ENCODE measurements at regions not wholly inside any gene's neighbourhood (a gene's known extent, or its start where the extent isn't known, plus 50 kb on each side); places are given as distances from the start of the nearest gene placed in this dataset.

GRCh38 chr10:121089434-121089833 lies 238.3 kb downstream of the WDR11 start:
- Histone ChIP-seq H3K27me3 (ENCODE audit: control insufficient read depth in 1 of 2, insufficient read depth in 2 of 2, low read length in 1 of 2) (no peaks in the 10 kb centered on the region), H3K4me1 (ENCODE audit: control insufficient read depth in 1 of 2, insufficient read depth in 2 of 2, low read length in 2 of 2) (no peaks in the 10 kb centered on the region), H3K27ac (ENCODE audit: low read depth in 1 of 2, low read length in 2 of 2) (no peak overlapping the region), H3K4me3 (ENCODE audit: low read length in 2 of 2) (no peak overlapping the region), H3K36me3 (ENCODE audit: control insufficient read depth in 1 of 2, insufficient read depth in 2 of 2, low read length in 1 of 2) (no peaks in the 10 kb centered on the region), H3K9me3 (ENCODE audit: control insufficient read depth, low read length) (no peaks in the 10 kb centered on the region)
- 86 to 93% methylated on average over 3 of the region's 3 CpGs for WGBS, 2 donors
- ATAC-seq (ENCODE audit: low FRiP score) (no peak), DNase-seq (no peak)
- intact Hi-C loops (cut with DNase I) = no loop called here

DNA sequence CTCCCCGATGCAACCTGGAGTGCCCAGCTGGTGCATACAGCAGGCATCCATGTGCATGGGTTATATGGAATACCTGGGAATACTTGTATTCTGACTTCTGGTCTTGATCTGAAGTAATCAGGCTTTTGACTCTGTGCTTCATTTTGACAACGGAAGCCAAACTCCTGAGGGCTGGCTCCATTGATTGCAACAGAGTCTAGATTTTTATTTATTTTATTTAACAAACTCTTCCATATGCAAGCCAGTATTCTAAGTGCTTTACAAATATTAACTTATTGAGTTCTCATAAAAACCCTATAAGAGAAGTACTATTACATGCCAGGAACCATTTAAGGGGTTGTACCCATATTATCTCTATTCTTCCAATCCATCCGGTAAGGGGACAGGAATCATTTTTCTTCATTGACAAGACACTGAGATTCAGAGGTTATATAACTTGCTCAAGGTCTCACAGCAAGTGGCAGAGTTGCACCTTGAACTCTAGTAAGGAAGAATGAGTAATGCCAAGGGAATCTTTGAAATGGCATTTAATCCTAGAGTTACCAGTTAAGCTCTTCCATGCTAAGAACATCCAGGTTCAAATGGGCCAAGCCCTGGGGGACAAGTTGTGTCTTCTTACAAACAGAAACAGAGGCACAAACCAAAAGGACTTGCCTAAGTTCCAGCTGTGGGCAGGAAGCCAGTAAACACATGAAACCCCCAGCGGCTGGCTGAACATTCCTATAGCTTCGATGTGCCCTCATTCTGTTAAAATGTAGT lies 241.0 kb downstream of the WDR11 start:
- ATAC-seq (ENCODE audit: low FRiP score) (no peak), DNase-seq (no peak)
- Histone ChIP-seq H3K4me3 (ENCODE audit: low read length in 2 of 2) (no peak overlapping the region), H3K9me3 (ENCODE audit: control insufficient read depth, low read length) (no peaks in the 10 kb centered on the region), H3K27me3 (ENCODE audit: control insufficient read depth in 1 of 2, insufficient read depth in 2 of 2, low read length in 1 of 2) (no peaks in the 10 kb centered on the region), H3K36me3 (ENCODE audit: control insufficient read depth in 1 of 2, insufficient read depth in 2 of 2, low read length in 1 of 2) (no peaks in the 10 kb centered on the region), H3K4me1 (ENCODE audit: control insufficient read depth in 1 of 2, insufficient read depth in 2 of 2, low read length in 2 of 2) (no peaks in the 10 kb centered on the region), H3K27ac (ENCODE audit: low read depth in 1 of 2, low read length in 2 of 2) (no peak overlapping the region)
- intact Hi-C loops (cut with DNase I) = loop anchor here in 1 of 2 donors (10.0 kb wide), 1 partner anchor 503 kb away; the partner anchor contains the start of gene FGFR2
- WGBS, 2 donors = 67 to 70% methylated on average over 5 of the region's 5 CpGs

- Histone ChIP-seq H3K4me3 (ENCODE audit: low read length in 2 of 2) (no peak overlapping the region), H3K27ac (ENCODE audit: low read depth in 1 of 2, low read length in 2 of 2) (no peak overlapping the region), H3K4me1 (ENCODE audit: control insufficient read depth in 1 of 2, insufficient read depth in 2 of 2, low read length in 2 of 2) (no peaks in the 10 kb centered on the region), H3K9me3 (ENCODE audit: control insufficient read depth, low read length) (no peaks in the 10 kb centered on the region), H3K36me3 (ENCODE audit: control insufficient read depth in 1 of 2, insufficient read depth in 2 of 2, low read length in 1 of 2) (no peaks in the 10 kb centered on the region), H3K27me3 (ENCODE audit: control insufficient read depth in 1 of 2, insufficient read depth in 2 of 2, low read length in 1 of 2) (no peaks in the 10 kb centered on the region)
- no peak for DNase-seq
- intact Hi-C loops (cut with DNase I) = loop anchor here in 1 of 2 donors (10.0 kb wide), 1 partner anchor 502 kb away; the partner anchor contains the start of gene FGFR2
- no peak for ATAC-seq (ENCODE audit: low FRiP score)
- 44 to 58% methylated on average over 1 of the region's 1 CpG for WGBS, 2 donors
Measured at GRCh38 chr10:121092720-121093095, 241.5 kb downstream of the WDR11 start.

DNA sequence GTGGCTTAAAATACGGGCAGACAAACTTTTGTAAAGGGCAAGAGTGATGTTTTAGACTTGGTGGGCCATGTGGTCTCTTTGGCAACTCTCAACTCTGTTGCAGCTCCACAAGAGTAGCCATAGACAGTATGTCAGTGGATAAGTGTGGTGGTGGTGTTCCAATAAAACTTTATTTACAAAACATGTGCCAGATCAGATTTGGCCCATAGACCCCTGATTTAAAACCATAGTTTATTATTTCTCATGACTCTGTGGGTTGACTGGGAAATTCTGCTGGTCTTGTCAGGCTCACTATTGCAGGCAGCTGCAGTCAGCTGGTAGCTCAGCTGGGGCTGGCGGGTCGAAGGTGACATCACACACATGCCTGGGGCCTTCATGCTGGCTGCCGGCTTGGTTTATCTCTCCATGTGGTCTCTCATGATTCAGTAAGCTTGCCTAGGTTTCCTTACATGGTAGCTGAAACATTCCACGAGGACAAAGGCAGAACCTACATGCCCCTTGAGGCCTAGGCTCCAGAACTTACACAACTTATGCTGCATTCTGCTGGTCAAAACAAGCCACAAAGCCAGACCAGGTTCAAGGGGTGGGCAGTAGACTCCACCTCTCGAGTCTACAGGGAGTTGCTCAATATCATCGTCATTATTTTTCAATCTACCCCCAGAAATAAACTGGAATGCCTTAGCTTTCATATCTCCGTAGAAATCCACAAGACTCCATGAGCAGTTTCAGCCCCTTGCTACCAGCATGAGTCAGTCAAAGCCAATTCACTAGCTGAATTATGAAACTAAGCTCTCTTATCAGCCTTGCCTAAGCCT lies 245.7 kb downstream of the WDR11 start:
- no peaks in the 10 kb centered on the region for H3K27me3 ChIP-seq (ENCODE audit: control insufficient read depth in 1 of 2, insufficient read depth in 2 of 2, low read length in 1 of 2)
- no peaks in the 10 kb centered on the region for H3K4me1 ChIP-seq (ENCODE audit: control insufficient read depth in 1 of 2, insufficient read depth in 2 of 2, low read length in 2 of 2)
- no peaks in the 10 kb centered on the region for H3K9me3 ChIP-seq (ENCODE audit: control insufficient read depth, low read length)
- ATAC-seq (ENCODE audit: low FRiP score) (peak; percentile 53), DNase-seq (peak in 1 of 2 donors; percentile 53)
- no peak overlapping the region for H3K27ac ChIP-seq (ENCODE audit: low read depth in 1 of 2, low read length in 2 of 2)
- no peaks in the 10 kb centered on the region for H3K36me3 ChIP-seq (ENCODE audit: control insufficient read depth in 1 of 2, insufficient read depth in 2 of 2, low read length in 1 of 2)
- intact Hi-C loops (cut with DNase I) = loop anchor here in 1 of 2 donors (10.0 kb wide), 1 partner anchor 498 kb away; the partner anchor contains the start of gene FGFR2
- 63 to 64% methylated on average over 8 of the region's 8 CpGs for WGBS, 2 donors
- no peak overlapping the region for H3K4me3 ChIP-seq (ENCODE audit: low read length in 2 of 2)

GRCh38 chr10:121098211-121098610 lies 247.0 kb downstream of the WDR11 start:
- Histone ChIP-seq H3K9me3 (ENCODE audit: control insufficient read depth, low read length) (no peaks in the 10 kb centered on the region), H3K4me1 (ENCODE audit: control insufficient read depth in 1 of 2, insufficient read depth in 2 of 2, low read length in 2 of 2) (no peaks in the 10 kb centered on the region), H3K36me3 (ENCODE audit: control insufficient read depth in 1 of 2, insufficient read depth in 2 of 2, low read length in 1 of 2) (no peaks in the 10 kb centered on the region), H3K27me3 (ENCODE audit: control insufficient read depth in 1 of 2, insufficient read depth in 2 of 2, low read length in 1 of 2) (no peaks in the 10 kb centered on the region), H3K27ac (ENCODE audit: low read depth in 1 of 2, low read length in 2 of 2) (no peak overlapping the region), H3K4me3 (ENCODE audit: low read length in 2 of 2) (no peak overlapping the region)
- ATAC-seq (ENCODE audit: low FRiP score) (no peak), DNase-seq (no peak)
- 66 to 69% methylated on average over 3 of the region's 3 CpGs for WGBS, 2 donors
- intact Hi-C loops (cut with DNase I) = loop anchor here in 1 of 2 donors (10.0 kb wide), 1 partner anchor 497 kb away; the partner anchor contains the start of gene FGFR2

DNA sequence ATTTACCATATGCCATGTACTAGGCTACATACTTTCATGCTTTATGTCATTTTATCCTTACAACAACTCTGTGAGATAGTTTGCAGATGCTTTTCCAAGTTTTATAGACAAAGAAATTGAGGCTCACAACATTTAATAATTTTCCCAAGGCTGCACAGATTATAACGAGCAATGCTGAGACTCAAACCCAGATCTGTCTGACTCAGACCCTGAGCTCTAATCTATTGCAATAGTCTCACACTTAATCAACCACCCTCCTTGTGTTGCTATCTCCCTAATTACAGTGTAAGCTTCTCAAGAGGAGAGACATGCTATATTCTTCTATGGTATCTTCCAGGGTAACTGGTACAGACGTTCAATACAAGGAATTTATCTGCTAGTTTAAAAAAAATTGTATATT lies 247.6 kb downstream of the WDR11 start:
- ATAC-seq (ENCODE audit: low FRiP score) = no peak
- no peaks in the 10 kb centered on the region for H3K27me3 ChIP-seq (ENCODE audit: control insufficient read depth in 1 of 2, insufficient read depth in 2 of 2, low read length in 1 of 2)
- 79 to 84% methylated on average over 2 of the region's 2 CpGs for WGBS, 2 donors
- H3K36me3 ChIP-seq (ENCODE audit: control insufficient read depth in 1 of 2, insufficient read depth in 2 of 2, low read length in 1 of 2) = no peaks in the 10 kb centered on the region
- no peak overlapping the region for H3K27ac ChIP-seq (ENCODE audit: low read depth in 1 of 2, low read length in 2 of 2)
- no peak overlapping the region for H3K4me3 ChIP-seq (ENCODE audit: low read length in 2 of 2)
- intact Hi-C loops (cut with DNase I) = loop anchor here in 1 of 2 donors (10.0 kb wide), 1 partner anchor 496 kb away; the partner anchor contains the start of gene FGFR2
- H3K9me3 ChIP-seq (ENCODE audit: control insufficient read depth, low read length) = no peaks in the 10 kb centered on the region
- no peak for DNase-seq
- H3K4me1 ChIP-seq (ENCODE audit: control insufficient read depth in 1 of 2, insufficient read depth in 2 of 2, low read length in 2 of 2) = no peaks in the 10 kb centered on the region

- H3K27me3 ChIP-seq (ENCODE audit: control insufficient read depth in 1 of 2, insufficient read depth in 2 of 2, low read length in 1 of 2) = no peaks in the 10 kb centered on the region
- intact Hi-C loops (cut with DNase I) = loop anchor here in 1 of 2 donors (10.0 kb wide), 1 partner anchor 496 kb away; the partner anchor contains the start of gene FGFR2
- no peak for ATAC-seq (ENCODE audit: low FRiP score)
- no peaks in the 10 kb centered on the region for H3K36me3 ChIP-seq (ENCODE audit: control insufficient read depth in 1 of 2, insufficient read depth in 2 of 2, low read length in 1 of 2)
- H3K4me3 ChIP-seq (ENCODE audit: low read length in 2 of 2) = no peak overlapping the region
- H3K27ac ChIP-seq (ENCODE audit: low read depth in 1 of 2, low read length in 2 of 2) = no peak overlapping the region
- H3K9me3 ChIP-seq (ENCODE audit: control insufficient read depth, low read length) = no peaks in the 10 kb centered on the region
- 88 to 89% methylated on average over 5 of the region's 5 CpGs for WGBS, 2 donors
- DNase-seq = no peak
- no peaks in the 10 kb centered on the region for H3K4me1 ChIP-seq (ENCODE audit: control insufficient read depth in 1 of 2, insufficient read depth in 2 of 2, low read length in 2 of 2)
Measured at GRCh38 chr10:121099181-121099580, 248.0 kb downstream of the WDR11 start.

- ATAC-seq (ENCODE audit: low FRiP score) (no peak), DNase-seq (no peak)
- H3K4me3 ChIP-seq (ENCODE audit: low read length in 2 of 2) = no peak overlapping the region
- intact Hi-C loops (cut with DNase I) = loop anchor here in 1 of 2 donors (10.0 kb wide), 1 partner anchor 495 kb away; the partner anchor contains the start of gene FGFR2
- H3K27me3 ChIP-seq (ENCODE audit: control insufficient read depth in 1 of 2, insufficient read depth in 2 of 2, low read length in 1 of 2) = no peaks in the 10 kb centered on the region
- no peak overlapping the region for H3K27ac ChIP-seq (ENCODE audit: low read depth in 1 of 2, low read length in 2 of 2)
- H3K36me3 ChIP-seq (ENCODE audit: control insufficient read depth in 1 of 2, insufficient read depth in 2 of 2, low read length in 1 of 2) = no peaks in the 10 kb centered on the region
- H3K4me1 ChIP-seq (ENCODE audit: control insufficient read depth in 1 of 2, insufficient read depth in 2 of 2, low read length in 2 of 2) = no peaks in the 10 kb centered on the region
- H3K9me3 ChIP-seq (ENCODE audit: control insufficient read depth, low read length) = no peaks in the 10 kb centered on the region
Measured at GRCh38 chr10:121099592-121099991, 248.4 kb downstream of the WDR11 start.

Data from aorta (tissue), 5 donors.